GM18502 (cell line): ENCODE measurements at regions not wholly inside any gene's neighbourhood (a gene's known extent, or its start where the extent isn't known, plus 50 kb on each side); places are given as distances from the start of the nearest gene placed in this dataset.
"Not testable (repeated sequence)": the region's sequence is repeated elsewhere in the genome, so short reads cannot be mapped to it uniquely, and the experiment has no call there.

Experiments used
- ATAC-seq: cut with Tn5 transposase; IDR thresholded peaks from one replicate; pipeline ENCODE4 v1.9.1; 2021; ENCODE audit warnings: mild to moderate bottlenecking; ENCODE audit not compliant: unreplicated experiment, poor library complexity

GRCh38 chr11:13782390-13783075 lies 114.1 kb downstream of the FAR1 start:
- ATAC-seq = no peak

DNA sequence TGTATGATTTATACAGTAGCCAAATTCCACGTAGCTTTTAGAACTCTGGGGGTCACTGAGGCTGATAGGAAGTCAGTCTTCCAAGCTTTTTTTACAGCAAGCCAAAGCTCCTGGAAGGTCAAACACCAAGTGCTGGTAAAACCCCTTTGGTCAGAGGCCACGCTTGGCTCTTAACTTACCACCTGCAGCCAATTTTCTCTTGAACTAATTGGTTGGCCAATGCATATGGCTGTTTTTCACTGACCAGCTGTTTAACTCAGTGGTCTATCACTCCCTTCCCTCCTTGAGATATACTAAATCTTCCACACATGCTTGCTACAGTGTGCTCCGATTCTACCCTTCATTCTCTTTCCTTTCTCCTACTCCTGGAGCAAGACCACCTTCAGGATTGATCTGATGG lies 116.0 kb downstream of the FAR1 start:
- ATAC-seq = no peak

DNA sequence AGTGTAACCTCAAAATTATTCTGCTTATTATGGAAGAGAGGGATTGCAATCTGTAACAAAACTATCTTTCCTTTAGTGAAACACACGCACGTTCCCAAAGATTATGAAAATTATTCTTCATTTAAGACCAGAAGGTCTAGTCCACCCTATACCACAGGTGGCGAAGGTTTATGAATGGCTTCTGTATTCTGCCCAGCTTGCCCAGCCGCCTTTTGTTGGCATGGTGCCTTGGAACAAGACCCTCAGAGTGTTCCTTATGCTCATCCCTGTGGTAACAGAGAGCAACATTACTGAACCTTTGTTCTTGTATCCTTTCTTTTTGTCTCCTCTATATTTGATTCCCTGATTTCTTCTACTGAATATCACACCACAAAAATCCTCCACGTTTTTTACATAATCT lies 116.4 kb downstream of the FAR1 start:
- ATAC-seq = no peak

- no peak for ATAC-seq
Measured at GRCh38 chr11:13786688-13787087, 118.2 kb downstream of the FAR1 start.

DNA sequence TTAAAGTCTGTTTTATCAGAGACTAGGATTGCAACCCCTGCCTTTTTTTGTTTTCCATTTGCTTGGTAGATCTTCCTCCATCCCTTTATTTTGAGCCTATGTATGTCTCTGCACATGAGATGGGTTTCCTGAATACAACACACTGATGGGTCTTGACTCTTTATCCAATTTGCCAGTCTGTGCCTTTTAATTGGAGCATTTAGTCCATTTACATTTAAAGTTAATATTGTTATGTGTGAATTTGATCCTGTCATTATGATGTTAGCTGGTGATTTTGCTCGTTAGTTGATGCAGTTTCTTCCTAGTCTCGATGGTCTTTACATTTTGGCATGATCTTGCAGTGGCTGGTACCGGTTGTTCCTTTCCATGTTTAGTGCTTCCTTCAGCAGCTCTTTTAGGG lies 129.1 kb downstream of the FAR1 start:
- ATAC-seq = not testable (repeated sequence)

GRCh38 chr11:13800901-13801300 lies 132.4 kb downstream of the FAR1 start:
- no peak for ATAC-seq

DNA sequence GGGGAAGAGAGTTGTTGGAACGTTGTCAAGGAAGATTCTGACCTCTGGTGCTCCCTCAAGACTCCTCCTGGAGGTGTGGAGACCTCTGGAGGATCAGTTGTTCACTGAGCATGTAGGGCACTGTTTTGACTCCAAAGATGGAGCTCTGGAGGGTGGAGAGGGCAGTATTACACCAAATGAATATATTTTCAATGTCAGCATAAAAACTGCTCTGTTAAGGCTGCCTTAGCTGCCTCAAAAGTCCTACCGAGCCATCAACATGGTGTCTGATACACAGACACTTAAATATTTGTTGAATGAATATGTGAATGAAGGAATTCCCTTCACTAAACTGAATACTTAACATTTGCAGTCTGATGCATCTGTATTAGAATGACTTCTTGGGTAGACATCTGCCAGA lies 144.2 kb upstream of the SPON1 start:
- no peak for ATAC-seq

DNA sequence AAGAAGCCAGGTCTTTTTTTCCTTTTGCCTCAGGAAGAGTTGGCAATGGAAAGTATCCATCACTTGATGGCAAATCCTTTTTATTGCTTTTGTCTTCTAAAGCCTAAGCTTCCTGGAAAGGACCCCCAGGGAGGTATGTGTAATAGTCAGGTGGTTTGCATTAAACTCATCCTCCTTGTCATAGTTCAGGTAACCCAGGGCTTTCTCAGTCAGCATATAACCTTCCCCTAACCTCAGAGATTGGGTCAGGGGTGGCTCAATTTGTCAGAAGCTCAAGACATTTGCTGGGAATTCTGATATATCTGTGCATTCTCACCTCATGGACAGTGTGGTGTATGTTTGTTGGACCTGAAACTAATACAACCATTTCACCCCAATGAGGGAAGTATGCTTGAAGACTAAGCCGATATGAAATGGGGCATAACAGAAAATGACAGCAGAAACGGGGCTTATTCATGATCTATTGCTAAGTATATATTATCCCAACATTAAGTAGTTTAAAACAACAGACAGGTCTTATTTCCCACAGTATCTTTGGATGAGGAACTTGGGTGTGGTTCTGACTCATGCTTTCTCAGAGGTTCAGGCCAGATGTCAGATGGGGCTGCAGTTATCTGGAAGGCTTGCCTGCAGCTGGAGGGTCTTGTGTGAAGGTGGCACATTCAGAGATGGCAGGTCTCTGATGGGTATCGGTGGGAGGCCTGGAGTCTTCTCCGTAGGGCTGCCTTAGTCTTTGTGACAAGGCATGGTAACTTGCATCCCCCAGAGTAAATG lies 135.8 kb upstream of the SPON1 start:
- no peak for ATAC-seq

- no peak for ATAC-seq
Measured at GRCh38 chr11:13831696-13832095, 130.8 kb upstream of the SPON1 start.

DNA sequence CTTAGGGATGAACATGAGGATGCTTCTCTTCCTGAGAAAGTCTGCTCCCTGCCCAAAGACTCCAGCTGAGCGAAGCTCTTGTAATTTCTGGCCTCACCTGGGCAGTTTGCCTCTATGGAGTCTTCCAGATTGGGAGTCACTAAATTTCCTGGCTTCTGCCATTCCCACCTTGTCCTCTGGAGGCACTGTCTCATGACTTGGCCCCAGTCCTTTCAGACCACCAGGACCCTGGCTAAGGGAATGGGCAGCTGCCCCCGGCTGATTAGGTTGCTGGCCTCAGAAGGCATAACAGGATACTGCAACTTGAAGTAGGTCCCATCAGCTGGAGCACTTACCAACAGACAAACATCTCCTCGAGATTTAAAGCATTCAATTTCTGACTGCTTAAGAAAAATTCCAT lies 128.1 kb upstream of the SPON1 start:
- ATAC-seq = no peak

DNA sequence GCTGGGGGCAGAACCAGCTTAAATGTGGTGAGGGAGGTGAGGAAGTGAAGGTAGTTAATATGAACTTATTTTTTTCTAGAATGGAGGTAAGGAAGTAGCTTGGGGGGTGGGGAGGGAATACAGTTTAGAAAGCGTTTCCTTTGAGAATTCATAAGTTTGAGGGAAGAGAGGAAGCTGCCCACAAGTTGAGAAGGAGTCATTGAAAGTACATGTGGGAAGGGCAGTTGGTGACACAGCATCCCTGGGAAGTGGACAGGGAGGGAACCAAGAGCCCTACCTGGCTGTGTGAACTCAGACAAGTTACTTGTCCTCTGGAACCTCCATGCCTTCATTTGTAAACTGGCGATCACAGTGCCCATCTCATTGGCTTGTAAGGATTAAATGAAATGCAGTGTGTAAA lies 125.9 kb upstream of the SPON1 start:
- no peak for ATAC-seq

GRCh38 chr11:13837286-13837685 lies 125.2 kb upstream of the SPON1 start:
- no peak for ATAC-seq

GRCh38 chr11:13841393-13841792 lies 121.1 kb upstream of the SPON1 start:
- no peak for ATAC-seq

- ATAC-seq = no peak
Measured at GRCh38 chr11:13848031-13848430, 114.5 kb upstream of the SPON1 start.

GRCh38 chr11:13850231-13851005 lies 112.1 kb upstream of the SPON1 start:
- ATAC-seq = no peak

DNA sequence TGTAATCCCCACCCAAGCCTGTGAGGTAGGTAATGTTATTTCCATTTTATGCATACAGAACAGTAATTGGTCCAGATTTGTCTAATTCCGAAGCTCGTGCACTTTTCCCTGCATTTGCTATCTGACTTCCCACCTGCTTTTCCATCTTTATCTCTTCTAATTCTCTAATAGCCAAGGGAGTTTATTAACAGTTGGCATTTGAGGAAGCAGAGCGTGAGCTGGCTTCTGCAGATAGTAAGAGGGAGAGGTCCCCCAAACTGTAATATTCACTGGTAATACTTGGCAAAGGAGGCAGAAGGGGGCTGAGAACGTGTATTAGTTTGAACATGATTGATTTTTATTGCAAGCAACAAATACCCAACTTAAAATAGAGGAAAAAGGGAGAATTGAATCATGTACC lies 110.8 kb upstream of the SPON1 start:
- no peak for ATAC-seq

- no peak for ATAC-seq
Measured at GRCh38 chr11:13852481-13852880, 110.0 kb upstream of the SPON1 start.

DNA sequence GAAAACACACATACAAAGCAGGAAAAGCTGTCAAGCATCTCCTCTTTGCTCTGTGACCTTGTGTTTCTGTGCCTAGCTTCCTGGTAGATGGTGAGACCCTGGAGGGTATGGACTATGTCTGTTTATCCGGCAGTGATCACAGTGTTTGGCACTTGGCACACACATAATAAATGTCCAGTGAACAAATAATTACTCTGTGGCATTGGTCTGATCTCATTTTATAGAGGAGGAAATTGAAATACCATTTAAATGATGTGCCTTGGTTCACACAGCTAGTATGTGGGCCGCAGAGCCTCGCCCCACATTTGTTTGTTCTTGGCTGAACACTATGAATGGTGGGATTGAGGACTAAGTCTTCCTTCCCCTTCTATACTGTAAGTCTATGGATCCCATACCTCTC lies 104.7 kb upstream of the SPON1 start:
- ATAC-seq = no peak

DNA sequence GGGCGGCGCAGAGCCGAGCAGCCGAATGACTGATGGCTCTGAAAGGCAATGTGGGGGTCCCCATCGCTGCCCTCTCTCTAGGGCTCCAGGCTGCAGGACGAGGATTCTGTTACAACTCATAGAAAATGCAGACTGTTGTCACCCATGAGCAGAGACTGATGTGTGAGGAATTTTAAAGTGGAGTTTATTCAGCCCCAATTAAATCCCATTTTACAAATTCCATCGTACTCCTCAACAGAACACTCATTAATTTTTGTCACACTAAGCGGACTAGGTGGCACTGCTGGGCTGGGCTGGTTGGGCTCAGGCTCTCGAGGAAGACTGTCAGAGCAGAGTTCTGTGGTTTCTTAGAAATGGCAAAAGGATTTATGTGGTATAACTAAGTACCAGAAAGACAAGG lies 102.6 kb upstream of the SPON1 start:
- no peak for ATAC-seq

DNA sequence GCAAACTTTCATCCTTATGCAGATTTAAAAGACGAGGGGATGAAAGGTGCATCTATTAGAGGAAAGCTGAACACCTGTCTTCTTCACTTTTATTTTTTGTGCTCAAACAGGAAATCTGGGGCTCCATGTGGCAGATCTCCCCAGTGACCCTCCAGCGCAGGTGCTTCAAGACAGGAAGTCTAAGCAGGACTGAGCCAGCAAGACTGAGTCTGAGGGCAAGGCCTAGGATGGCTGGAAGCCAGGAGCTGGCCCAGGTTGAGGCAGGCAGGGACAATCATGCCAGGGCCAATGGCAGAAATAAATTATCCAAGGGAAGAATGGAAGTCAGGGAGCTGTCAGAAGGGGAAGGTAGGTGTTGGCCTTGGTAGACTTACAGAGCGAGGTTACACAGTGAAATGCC lies 101.1 kb upstream of the SPON1 start:
- ATAC-seq = no peak

DNA sequence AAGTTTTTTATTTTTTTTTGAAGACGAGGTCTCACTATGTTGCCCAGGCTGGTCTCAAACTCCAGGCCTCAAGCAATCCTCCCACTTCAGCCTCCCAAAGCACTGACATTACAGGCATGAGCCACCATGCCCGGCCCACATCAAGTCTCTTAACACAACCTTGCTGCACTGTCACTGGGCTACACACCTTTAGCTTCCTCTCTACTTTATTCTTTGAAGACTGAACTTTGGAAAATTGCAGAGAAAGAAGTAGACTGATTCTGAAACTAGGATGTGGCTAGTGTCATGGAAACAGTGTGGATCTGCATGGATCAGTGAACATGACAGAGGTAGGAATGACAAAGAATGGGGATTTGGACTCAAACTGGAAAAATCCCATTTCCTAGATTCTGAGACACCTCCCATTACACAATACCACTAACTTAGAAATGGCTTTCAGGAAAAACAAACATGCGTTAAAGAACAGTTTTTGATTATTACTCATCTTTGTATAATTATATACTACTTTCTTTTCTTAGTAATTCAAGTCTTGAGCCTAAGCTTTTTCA lies 99.6 kb upstream of the SPON1 start:
- ATAC-seq = no peak
